Loucy (cell line): ENCODE measurements at regions not wholly inside any gene's neighbourhood (a gene's known extent, or its start where the extent isn't known, plus 50 kb on each side); places are given as distances from the start of the nearest gene placed in this dataset.
"Not testable (repeated sequence)": the region's sequence is repeated elsewhere in the genome, so short reads cannot be mapped to it uniquely, and the experiment has no call there.

Experiments
- CTCF ChIP-seq: fragments of 200-600 bp; sonication (generic); conservative IDR thresholded peaks from 2 replicates; pipeline ENCODE4 v1.5.1; 2014; ENCODE audit warnings: mild to moderate bottlenecking, antibody characterized with exemption, low read length
- EZH2phosphoT487 ChIP-seq: fragments of 200-600 bp; IDR thresholded peaks from 2 replicates; pipeline ENCODE4 v1.6.1; 2018; ENCODE audit warnings: antibody characterized with exemption, mild to moderate bottlenecking, moderate library complexity, borderline replicate concordance

GRCh38 chr2:166743482-166743881 lies 144.8 kb upstream of the XIRP2 start:
- TF ChIP-seq CTCF, EZH2phosphoT487: not testable (repeated sequence)
